Fibroblast of gingiva (primary cell): ENCODE measurements at regions not wholly inside any gene's neighbourhood (a gene's known extent, or its start where the extent isn't known, plus 50 kb on each side); places are given as distances from the start of the nearest gene placed in this dataset.

ENCODE experiments used
- DNase-seq: peaks from one replicate; pipeline ENCODE4 v3.0.0-alpha.2; 2011; ENCODE audit warnings: low read depth

DNA sequence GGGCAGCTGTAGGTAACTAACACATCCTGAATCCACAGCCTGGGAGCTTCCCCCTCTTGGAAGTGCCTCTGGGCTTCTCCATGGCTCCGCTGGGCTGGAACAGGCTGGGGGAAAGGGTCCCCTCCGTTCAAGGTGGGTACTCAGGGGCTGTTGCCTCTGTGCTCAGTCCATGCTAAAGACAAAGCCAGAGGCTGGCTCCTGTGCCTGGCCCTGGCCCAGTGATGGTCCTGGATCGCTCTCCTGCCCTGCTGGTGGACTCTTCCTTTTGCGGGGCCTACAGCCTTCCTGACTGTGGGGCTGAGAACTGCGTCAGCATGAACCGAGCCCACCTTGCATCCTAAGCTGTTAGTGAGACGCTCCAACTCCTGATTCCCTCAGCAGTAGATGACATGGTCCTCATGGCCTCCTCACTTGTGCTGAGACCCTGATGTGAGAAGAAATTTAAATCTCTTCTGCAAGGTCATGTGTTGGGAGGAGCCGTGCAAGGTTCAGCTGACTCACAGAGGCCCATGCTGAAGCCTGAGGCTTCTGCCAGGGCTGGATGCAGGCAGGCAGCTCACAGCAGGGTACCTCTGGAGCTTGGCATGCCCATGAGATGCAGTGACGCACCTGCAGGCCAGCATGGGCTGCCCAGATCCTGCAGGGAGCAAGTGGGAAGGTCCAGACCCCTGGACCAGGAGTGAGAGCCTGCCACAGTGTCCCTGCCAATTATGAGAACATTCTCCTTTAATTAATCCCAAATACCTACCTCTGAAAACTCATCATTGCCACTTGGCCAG lies 1285.5 kb downstream of the TBC1D22A start:
- no peak for DNase-seq

GRCh38 chr22:48045369-48045768 lies 1282.9 kb downstream of the TBC1D22A start:
- no peak for DNase-seq

- no peak for DNase-seq
Measured at GRCh38 chr22:48044487-48045060, 1282.1 kb downstream of the TBC1D22A start.

- no peak for DNase-seq
Measured at GRCh38 chr22:48043581-48043980, 1281.1 kb downstream of the TBC1D22A start.

- no peak for DNase-seq
Measured at GRCh38 chr22:48042621-48043395, 1280.4 kb downstream of the TBC1D22A start.

- no peak for DNase-seq
Measured at GRCh38 chr22:48039326-48039725, 1276.9 kb downstream of the TBC1D22A start.

GRCh38 chr22:48037618-48038017 lies 1275.2 kb downstream of the TBC1D22A start:
- DNase-seq = no peak

- no peak for DNase-seq
Measured at GRCh38 chr22:48035897-48036296, 1273.4 kb downstream of the TBC1D22A start.

GRCh38 chr22:48031589-48031988 lies 1269.1 kb downstream of the TBC1D22A start:
- no peak for DNase-seq

- DNase-seq = no peak
Measured at GRCh38 chr22:48025096-48025495, 1262.6 kb downstream of the TBC1D22A start.

DNA sequence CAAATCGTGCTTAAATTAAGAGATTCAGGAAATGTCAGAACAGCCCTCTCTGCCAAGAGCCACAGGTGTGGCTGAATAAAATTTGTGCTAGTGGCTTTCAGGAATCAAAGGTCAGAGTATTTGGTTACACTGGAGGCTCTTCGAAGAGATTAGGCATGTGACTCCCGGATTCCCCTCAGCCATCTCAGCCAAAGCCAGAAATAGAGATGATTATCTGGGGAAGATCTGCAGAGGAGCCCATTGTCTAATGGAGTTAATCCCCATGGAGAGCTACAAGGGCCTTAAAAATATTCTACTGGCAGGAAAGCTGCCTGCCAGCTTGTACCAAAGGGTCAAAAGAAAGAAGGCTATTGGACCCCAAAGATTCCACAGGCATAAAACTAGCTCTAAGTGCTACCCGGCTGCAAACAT lies 1259.5 kb downstream of the TBC1D22A start:
- DNase-seq = no peak

- DNase-seq = no peak
Measured at GRCh38 chr22:48018346-48018745, 1255.9 kb downstream of the TBC1D22A start.

DNA sequence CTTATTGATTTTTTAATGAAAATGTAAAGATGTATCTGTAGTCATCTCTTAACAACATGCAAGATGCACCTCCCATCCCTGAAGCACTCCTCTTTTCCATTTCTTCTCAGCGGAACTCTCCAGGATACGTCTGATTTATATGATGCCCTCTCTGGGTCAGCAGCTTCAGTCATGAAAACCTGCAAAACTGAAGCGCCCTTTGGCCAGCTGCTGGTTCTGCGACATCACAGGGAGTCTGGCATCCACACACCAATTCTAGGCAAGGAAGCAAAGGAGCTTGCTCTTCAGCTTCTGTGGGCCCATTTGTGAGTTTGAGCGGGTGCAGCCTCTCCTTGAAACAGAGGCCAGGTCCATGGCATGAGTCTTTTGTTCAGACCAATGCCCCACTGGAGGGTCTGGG lies 1253.3 kb downstream of the TBC1D22A start:
- DNase-seq = no peak

DNA sequence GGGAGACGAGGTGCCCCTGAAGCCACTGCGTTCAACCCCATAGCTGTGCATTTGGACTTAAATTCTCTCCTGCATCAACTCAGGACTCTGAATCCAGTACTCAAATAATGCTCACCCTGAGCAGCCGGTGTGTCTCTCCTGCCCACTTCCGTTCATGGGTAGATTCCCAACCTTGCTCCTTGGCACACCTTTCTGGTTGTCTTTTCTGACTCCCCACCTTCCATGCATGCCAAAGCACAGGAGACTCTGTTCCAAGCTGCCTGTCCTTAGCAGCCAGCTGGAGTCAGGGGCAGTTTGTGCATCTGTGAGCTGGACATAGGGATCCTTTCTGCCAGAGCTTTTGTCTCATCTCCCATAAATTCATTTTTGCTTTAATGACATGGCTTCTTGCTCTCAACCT lies 1242.5 kb downstream of the TBC1D22A start:
- DNase-seq = no peak

GRCh38 chr22:48004038-48004437 lies 1241.6 kb downstream of the TBC1D22A start:
- DNase-seq = no peak

GRCh38 chr22:48001101-48001500 lies 1238.7 kb downstream of the TBC1D22A start:
- DNase-seq = no peak

DNA sequence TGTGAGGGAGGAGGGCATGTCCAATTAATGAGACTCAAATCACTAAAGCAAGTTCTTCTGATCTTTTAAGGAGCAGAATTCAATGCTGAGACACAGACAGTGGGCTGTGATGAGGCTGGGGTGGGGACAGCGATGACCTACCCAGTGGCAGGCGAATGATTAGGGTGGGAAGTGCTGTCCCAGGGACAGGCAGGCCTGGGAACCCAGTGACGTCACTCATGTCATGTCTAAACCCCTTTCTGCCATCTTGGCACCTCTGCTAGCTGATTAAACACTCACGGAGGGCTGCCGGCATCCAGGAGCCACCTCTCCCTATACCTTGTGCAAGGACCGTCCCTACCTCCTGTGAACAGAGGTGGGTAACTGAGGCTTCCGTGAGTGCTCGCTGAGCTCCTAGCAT lies 1235.2 kb downstream of the TBC1D22A start:
- DNase-seq = no peak

DNA sequence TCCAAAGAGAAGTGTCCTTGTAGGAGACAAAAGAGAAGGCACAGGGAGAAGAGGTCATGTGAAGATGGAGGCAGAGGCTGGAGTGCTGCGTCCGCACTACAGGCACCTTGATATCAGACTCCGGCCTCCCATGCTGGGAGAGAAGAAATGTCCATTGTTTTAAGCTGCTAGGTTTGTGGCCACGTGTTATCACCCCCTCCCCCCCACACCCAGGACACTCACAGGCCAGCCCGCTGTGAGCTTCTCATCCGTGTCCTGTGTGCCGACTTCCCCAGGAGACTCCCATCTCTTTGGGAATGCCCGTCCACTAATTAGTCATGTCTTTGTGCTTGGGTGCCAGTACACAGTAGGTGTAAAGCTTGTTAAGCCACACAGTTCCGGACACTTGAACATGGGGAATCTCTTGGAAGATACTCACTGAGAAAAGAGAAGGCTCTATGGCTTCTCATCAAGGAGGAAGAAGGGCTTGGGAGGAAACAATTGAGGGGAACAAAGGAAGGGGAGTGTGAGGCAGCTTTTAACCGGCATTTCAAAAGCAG lies 1234.7 kb downstream of the TBC1D22A start:
- DNase-seq = no peak

DNA sequence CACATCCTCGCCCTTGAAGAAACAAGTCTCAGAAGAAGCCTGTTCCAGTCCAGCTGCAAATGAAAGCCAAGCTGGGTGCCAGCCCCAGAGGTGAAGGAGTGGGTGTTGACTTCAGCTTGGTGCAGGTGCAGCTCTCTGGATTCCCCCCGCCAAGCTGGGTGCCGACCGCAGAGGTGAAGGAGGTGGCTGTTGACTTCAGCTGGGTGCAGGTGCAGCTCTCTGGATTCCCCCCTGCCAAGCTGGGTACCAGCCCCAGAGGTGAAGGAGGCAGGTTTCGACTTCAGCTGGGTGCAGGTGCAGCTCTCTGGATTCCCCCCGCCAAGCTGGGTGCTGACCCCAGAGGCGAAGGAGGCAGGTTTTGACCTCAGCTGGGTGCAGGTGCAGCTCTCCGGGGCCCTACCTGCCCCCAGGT lies 1234.0 kb downstream of the TBC1D22A start:
- DNase-seq = no peak

DNA sequence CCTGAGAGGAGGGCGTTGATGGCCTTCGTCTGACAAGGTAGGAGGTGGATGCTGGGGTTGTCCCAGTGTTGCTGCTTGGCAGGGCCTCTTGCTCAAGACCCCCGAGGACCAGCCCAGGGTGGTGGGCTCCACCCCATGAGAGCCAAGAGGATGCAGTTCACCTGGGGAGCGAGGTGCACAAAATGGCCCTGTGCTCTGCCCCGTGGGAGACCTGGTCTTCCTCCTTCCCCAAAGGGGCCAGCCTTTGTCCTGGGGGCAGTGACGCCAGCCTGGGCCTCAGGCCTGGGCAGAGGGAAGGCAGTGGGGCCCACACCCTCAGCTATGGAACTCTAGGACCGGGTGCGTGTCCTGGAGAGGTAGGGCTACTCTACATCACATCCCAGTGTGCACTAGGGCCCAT lies 1233.3 kb downstream of the TBC1D22A start:
- no peak for DNase-seq

DNA sequence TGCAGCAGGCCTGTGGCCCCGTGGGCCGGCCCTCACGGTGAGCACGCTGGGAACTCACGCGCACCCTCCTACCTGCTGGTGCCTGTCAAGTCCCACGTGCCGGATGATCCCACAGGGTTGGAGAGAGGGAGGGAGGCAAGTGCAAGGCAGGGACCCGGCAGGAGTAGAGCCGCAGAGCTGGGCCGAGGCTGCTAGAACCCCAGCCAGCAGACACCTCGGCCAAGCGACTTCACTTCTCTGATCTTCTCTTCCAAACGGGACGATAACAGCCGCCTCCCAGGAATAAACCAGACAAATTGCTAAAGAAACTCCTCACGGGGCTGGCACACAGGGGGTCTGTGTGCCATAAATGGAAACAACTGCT lies 1232.8 kb downstream of the TBC1D22A start:
- no peak for DNase-seq

DNA sequence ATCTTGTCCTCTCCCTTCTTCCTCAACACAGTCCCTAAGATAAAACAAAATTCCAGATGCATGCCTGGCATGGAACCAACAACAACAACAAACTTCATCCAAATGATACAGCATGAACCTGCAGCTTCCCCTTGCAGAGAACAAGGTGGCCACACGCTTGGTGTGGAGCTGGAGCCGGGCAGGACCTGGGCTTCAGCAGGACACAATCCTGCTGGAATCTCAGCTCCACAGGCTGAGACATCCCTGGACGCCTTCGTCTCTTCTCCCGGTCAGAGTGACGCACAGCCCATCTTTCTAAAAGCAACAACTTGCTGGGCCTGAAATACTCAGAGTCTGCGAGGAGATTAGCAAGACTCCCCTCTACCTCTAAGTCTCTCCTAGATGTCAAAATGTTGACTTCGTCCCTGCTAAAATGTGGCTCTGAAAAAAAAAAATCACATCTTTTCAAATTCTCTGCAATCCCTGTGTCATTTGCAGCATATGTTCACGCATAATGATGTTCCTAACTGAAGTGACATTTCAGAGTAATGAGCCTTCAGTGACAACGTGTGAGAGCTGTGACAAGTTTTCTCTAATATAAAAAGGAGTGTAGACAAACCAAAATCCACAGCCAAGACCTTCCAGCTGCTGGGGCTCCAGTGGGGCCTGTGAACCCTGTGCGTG lies 1232.3 kb downstream of the TBC1D22A start:
- DNase-seq = no peak
